Smooth muscle cell (in vitro differentiated cells): ENCODE measurements at regions not wholly inside any gene's neighbourhood (a gene's known extent, or its start where the extent isn't known, plus 50 kb on each side); places are given as distances from the start of the nearest gene placed in this dataset.

Experiments
- DNase-seq: peaks from one replicate; lab custom pipeline; 2025; ENCODE audit not compliant: unreplicated experiment; lab: John Stamatoyannopoulos, UW
- H2AFZ ChIP-seq: fragments of 200-600 bp; sonication (generic); 2 replicates; pipeline ENCODE4 v1.6.0; 2016; ENCODE audit warnings: antibody characterized with exemption, low read depth, mild to moderate bottlenecking
- H3F3A ChIP-seq: fragments of 200-600 bp; sonication (generic); 2 replicates; pipeline ENCODE4 v1.6.0; 2017; ENCODE audit warnings: antibody characterized with exemption, low read depth
- H3K27ac ChIP-seq: fragments of 200-600 bp; sonication (generic); 2 replicates; pipeline ENCODE4 v1.5.1; 2016; ENCODE audit warnings: low read depth, mild to moderate bottlenecking
- H3K27me3 ChIP-seq: fragments of 200-600 bp; sonication (generic); 2 replicates; pipeline ENCODE4 v1.6.1; 2016; ENCODE audit warnings: low read depth, mild to moderate bottlenecking
- H3K36me3 ChIP-seq: fragments of 200-600 bp; sonication (generic); 2 replicates; pipeline ENCODE4 v1.5.1; 2016; ENCODE audit warnings: low read depth
- H3K4me1 ChIP-seq: fragments of 200-600 bp; sonication (generic); 2 replicates; pipeline ENCODE4 v1.5.1; 2016; ENCODE audit warnings: low read depth
- H3K4me2 ChIP-seq: fragments of 200-600 bp; sonication (generic); 2 replicates; pipeline ENCODE4 v1.6.0; 2016; ENCODE audit warnings: mild to moderate bottlenecking
- H3K4me3 ChIP-seq: fragments of 200-600 bp; sonication (generic); 2 replicates; pipeline ENCODE4 v1.5.1; 2016; ENCODE audit warnings: mild to moderate bottlenecking
- H3K79me2 ChIP-seq: fragments of 200-600 bp; sonication (generic); 2 replicates; pipeline ENCODE4 v1.6.0; 2016; ENCODE audit warnings: low read depth, mild to moderate bottlenecking
- H3K9ac ChIP-seq: fragments of 200-600 bp; sonication (generic); 2 replicates; pipeline ENCODE4 v1.6.0; 2016; ENCODE audit warnings: low read depth
- H3K9me3 ChIP-seq: fragments of 200-600 bp; sonication (generic); replicated peaks from 2 replicates; pipeline ENCODE4 v1.5.1; 2016; ENCODE audit warnings: low read depth
- H4K20me1 ChIP-seq: fragments of 200-600 bp; sonication (generic); 2 replicates; pipeline ENCODE4 v1.6.0; 2016; ENCODE audit warnings: low read depth
- WGBS: methylation state at CpG from one replicate; pipeline ENCODE4 v1.1.7; 2016; ENCODE audit warnings: low lambda C conversion rate; 5-methylcytosine and 5-hydroxymethylcytosine counted together
- TF ChIP-seq, protein P1 (sequence below): fragments of 200-600 bp; sonication (generic); IDR thresholded peaks from 2 replicates; pipeline ENCODE4 v1.5.1; 2017; ENCODE audit warnings: borderline replicate concordance, mild to moderate bottlenecking, antibody characterized with exemption; ENCODE audit not compliant: insufficient read depth, poor library complexity, severe bottlenecking

DNA sequence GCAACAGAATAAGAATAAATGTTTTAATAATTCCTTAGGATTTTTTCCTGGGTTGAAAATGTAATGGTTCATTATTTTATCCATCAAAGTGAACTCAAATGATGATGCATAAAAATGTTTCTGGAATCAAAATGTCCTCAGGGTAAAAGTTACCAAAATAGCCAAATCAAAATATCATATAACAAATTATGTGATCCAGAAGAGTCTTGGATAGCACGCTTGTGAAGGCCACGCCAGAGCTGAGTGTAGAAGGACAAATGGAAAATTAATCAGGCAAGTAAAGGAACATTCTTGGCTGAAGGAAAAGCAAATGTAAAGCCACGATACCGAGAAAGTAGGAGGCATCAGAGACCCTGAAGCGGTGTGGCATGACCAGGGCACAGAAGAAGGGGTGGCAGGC is 169.2 kb downstream of the CAPZA3 start:
- H3K9ac ChIP-seq: no peak overlapping the region
- WGBS: 97% methylated on average over 5 of the region's 5 CpGs
- H3K4me1 ChIP-seq: no peaks in the 10 kb centered on the region
- H3K79me2 ChIP-seq: no peaks in the 10 kb centered on the region
- no peaks in the 10 kb centered on the region for H4K20me1 ChIP-seq
- no peak overlapping the region for H3K27ac ChIP-seq
- no peaks in the 10 kb centered on the region for H3K27me3 ChIP-seq
- no peaks in the 10 kb centered on the region for H3F3A ChIP-seq
- H3K4me2 ChIP-seq: no peak overlapping the region
- no peak for DNase-seq
- H2AFZ ChIP-seq: no peak overlapping the region
- H3K36me3 ChIP-seq: peaks cover 5% of the 10 kb centered on the region
- TF ChIP-seq, protein P1, sequence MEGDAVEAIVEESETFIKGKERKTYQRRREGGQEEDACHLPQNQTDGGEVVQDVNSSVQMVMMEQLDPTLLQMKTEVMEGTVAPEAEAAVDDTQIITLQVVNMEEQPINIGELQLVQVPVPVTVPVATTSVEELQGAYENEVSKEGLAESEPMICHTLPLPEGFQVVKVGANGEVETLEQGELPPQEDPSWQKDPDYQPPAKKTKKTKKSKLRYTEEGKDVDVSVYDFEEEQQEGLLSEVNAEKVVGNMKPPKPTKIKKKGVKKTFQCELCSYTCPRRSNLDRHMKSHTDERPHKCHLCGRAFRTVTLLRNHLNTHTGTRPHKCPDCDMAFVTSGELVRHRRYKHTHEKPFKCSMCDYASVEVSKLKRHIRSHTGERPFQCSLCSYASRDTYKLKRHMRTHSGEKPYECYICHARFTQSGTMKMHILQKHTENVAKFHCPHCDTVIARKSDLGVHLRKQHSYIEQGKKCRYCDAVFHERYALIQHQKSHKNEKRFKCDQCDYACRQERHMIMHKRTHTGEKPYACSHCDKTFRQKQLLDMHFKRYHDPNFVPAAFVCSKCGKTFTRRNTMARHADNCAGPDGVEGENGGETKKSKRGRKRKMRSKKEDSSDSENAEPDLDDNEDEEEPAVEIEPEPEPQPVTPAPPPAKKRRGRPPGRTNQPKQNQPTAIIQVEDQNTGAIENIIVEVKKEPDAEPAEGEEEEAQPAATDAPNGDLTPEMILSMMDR: no peak
- H3K4me3 ChIP-seq: no peak overlapping the region
- peaks cover 5% of the 10 kb centered on the region for H3K9me3 ChIP-seq

DNA sequence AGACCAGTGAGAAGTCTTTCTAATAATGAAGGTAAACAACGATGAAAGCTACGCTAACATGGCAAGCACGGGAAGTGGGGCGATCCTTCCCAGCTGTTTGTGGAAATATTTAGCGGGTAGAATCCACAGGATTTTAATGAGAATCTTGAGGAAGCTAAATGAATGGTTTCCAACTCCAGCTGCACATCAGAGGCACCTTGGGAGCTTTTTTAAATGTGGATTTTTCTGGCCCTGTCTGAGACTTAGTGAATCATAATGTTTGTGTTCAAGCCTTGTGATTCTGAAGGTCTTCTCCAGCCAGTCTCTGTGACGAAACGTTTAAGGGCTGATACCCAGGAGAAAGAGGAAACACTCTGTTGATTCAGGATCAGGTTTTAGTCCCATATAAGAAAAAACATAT is 169.8 kb downstream of the CAPZA3 start:
- no peak for DNase-seq
- 93% methylated on average over 7 of the region's 7 CpGs for WGBS
- Histone ChIP-seq H3K79me2 (no peaks in the 10 kb centered on the region), H3K4me3 (no peak overlapping the region), H3K27me3 (no peaks in the 10 kb centered on the region), H3K4me1 (no peaks in the 10 kb centered on the region), H3K9ac (no peak overlapping the region), H2AFZ (no peak overlapping the region), H3K9me3 (peaks cover 8% of the 10 kb centered on the region), H4K20me1 (no peaks in the 10 kb centered on the region), H3F3A (no peaks in the 10 kb centered on the region), H3K27ac (no peak overlapping the region), H3K36me3 (peaks cover 5% of the 10 kb centered on the region), H3K4me2 (no peak overlapping the region)
- TF ChIP-seq, protein P1: no peak

DNA sequence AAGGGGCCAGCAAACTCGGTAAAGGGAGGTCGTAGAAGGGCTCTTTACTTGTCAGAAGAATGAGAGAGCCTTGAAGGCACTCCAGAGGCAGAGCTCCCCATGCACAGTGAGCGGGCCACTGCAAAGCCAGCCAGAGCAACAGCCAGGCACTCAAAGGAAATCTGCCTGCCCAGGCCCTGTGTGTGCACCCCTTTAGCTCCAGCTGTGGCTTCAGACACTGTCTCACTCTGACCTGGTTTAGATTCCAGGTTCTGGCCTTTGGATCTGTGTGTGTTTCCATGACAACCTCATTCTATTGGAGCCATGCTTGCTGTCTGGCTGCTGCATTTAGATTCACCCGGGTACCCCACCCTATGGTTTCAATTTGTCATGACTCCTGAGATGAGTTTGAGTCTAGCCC is 170.3 kb downstream of the CAPZA3 start:
- Histone ChIP-seq H2AFZ (no peak overlapping the region), H3K9ac (no peak overlapping the region), H3K4me1 (no peaks in the 10 kb centered on the region), H3K9me3 (peaks cover 8% of the 10 kb centered on the region), H3K4me2 (no peak overlapping the region), H3K79me2 (no peaks in the 10 kb centered on the region), H3K27ac (no peak overlapping the region), H3K4me3 (no peak overlapping the region), H3K36me3 (peaks cover 5% of the 10 kb centered on the region), H3K27me3 (no peaks in the 10 kb centered on the region), H3F3A (no peaks in the 10 kb centered on the region), H4K20me1 (no peaks in the 10 kb centered on the region)
- DNase-seq: no peak
- TF ChIP-seq, protein P1: no peak
- 95% methylated on average over 4 of the region's 4 CpGs for WGBS

DNA sequence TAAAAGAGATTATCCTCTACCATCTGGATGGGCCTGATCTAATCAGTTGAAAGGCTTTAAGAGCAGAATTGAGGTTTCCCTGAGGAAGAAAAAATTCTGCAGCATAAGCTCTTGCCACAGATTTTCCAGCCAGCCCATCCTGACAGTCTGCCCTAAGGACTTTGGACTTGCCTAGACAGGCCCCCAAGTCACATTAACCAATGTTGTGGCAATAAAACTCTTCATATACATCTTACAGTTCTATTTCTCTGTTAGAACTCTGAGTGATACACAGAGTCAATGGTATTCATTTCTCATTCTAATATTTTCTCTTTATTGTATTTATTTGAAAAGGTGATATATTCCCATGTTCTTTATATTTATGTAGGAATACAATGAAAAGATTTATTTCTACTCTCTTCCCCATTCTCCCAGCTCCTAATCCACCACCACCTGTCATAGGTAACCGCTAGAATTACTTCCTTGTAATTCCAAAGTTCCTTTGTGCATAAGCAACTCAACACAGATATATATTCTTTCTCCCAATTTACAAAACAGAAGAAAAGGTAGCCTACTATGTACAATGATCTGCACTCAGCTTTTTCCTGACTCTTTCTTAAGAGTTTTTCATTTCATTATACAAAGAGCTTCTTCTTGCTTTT is 182.1 kb downstream of the CAPZA3 start:
- Histone ChIP-seq H3K36me3 (no peaks in the 10 kb centered on the region), H3F3A (no peaks in the 10 kb centered on the region), H4K20me1 (no peaks in the 10 kb centered on the region), H2AFZ (no peak overlapping the region), H3K4me2 (no peak overlapping the region), H3K27ac (no peak overlapping the region), H3K9me3 (no peaks in the 10 kb centered on the region), H3K27me3 (no peaks in the 10 kb centered on the region), H3K9ac (no peak overlapping the region), H3K4me3 (no peak overlapping the region), H3K79me2 (no peaks in the 10 kb centered on the region), H3K4me1 (peaks cover 13% of the 10 kb centered on the region)
- WGBS: 94% methylated on average over 1 of the region's 1 CpG
- TF ChIP-seq, protein P1: no peak
- no peak for DNase-seq
